Bone marrow (tissue), 2 donors: ENCODE measurements at regions not wholly inside any gene's neighbourhood (a gene's known extent, or its start where the extent isn't known, plus 50 kb on each side); places are given as distances from the start of the nearest gene placed in this dataset.

Source experiments
- DNase-seq, 2 donors: peaks; one replicate each; lab custom pipeline; 2025; lab: John Stamatoyannopoulos, UW

- no peak for DNase-seq
Observed at GRCh38 chr9:36764364-36765076, 191.8 kb downstream of the MELK start.

GRCh38 chr9:36765077-36765390 is 192.3 kb downstream of the MELK start:
- no peak for DNase-seq

- DNase-seq: peak; percentile 11 to 81
Observed at GRCh38 chr9:36765468-36766341, 193.0 kb downstream of the MELK start.

GRCh38 chr9:36768677-36769076 is 196.0 kb downstream of the MELK start:
- DNase-seq: no peak

GRCh38 chr9:36770025-36770424 is 197.3 kb downstream of the MELK start:
- DNase-seq: no peak

- no peak for DNase-seq
Observed at GRCh38 chr9:36772449-36773403, 200.0 kb downstream of the MELK start.

GRCh38 chr9:36778682-36779081 is 206.0 kb downstream of the MELK start:
- DNase-seq: no peak

- DNase-seq: no peak
Observed at GRCh38 chr9:36779582-36779981, 206.9 kb downstream of the MELK start.

- DNase-seq: no peak
Observed at GRCh38 chr9:36780186-36780585, 207.5 kb downstream of the MELK start.

GRCh38 chr9:36781533-36781932 is 208.8 kb downstream of the MELK start:
- no peak for DNase-seq
